Limb (tissue), 2 donors: ENCODE measurements at regions not wholly inside any gene's neighbourhood (a gene's known extent, or its start where the extent isn't known, plus 50 kb on each side); places are given as distances from the start of the nearest gene placed in this dataset.
A peak's percentile ranks its signal among the peaks of the same experiment; 100 is the strongest.

Experiments
- DNase-seq, 2 donors: peaks; one replicate each; pipeline ENCODE4 v3.0.0-alpha.2; 2016; ENCODE audit errors: extremely low spot score in 2 of 2

DNA sequence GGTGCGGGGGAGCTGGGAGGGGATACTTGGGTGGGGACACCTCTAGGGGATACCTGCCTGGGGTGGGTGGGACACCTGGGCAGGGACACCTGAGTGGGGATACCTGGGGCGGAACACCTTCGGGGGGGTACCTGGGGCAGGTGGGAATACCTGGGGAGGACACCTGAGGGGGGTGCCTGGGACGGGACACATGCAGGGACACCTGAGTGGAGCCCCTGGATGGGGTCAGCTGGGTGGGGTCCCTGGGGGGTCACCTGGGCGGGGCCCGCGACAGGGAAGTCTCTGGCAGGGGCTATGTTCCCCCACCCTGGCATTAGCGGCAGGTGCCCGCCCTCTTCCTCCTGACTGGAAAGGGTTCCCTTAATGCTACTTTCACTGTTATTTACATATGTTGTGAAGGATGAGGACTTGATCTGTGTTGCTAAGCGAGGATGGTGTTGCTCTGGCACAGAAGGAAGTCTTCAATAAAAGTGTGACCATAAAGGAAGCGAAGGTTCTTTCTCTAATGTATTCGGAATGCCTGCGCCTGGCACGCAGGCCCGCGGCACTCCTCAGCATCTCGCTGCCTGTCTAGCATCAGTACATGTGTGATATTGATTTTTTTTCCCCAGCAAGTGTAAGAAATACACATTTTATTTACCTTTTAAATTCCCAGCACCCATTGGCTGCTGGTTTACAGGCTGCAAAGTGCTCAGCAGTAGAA, 801.7 kb downstream of the BRD1 start:
- DNase-seq: no peak

DNA sequence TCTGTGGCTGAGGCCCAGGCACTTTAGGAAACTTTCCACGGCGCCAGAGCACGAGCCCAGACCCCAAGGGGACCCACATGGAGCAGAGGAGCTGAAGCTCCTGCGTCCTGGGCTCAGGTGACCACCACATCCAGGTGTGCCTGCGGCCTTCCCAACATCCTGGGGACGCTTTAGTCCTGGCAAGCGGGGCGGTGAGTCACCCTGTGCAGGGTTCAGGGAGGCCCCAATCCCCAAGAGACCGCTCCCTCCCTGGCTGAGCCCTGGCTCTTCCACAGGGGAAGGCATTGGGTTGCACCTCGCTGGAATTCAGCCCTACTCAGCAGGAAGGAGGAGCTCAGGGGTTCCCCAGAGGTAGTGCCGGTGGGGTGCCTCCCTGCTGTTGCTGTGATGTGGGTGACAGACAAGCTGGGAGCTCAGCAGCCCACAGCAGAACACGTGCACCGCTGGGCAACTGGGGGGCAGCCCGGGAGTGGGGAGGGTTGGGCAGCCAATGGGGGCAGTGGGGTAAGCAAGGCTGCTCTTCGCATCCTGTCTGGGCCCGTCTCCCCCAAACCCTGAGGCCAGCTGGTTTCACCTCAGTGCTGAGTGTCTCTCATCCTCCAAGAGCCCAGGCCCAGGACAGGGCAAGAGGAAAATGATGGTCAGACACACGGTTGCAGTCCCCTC, 802.8 kb downstream of the BRD1 start:
- DNase-seq: no peak

- no peak for DNase-seq
Measured at GRCh38 chr22:49023879-49024774, 803.5 kb downstream of the BRD1 start.

DNA sequence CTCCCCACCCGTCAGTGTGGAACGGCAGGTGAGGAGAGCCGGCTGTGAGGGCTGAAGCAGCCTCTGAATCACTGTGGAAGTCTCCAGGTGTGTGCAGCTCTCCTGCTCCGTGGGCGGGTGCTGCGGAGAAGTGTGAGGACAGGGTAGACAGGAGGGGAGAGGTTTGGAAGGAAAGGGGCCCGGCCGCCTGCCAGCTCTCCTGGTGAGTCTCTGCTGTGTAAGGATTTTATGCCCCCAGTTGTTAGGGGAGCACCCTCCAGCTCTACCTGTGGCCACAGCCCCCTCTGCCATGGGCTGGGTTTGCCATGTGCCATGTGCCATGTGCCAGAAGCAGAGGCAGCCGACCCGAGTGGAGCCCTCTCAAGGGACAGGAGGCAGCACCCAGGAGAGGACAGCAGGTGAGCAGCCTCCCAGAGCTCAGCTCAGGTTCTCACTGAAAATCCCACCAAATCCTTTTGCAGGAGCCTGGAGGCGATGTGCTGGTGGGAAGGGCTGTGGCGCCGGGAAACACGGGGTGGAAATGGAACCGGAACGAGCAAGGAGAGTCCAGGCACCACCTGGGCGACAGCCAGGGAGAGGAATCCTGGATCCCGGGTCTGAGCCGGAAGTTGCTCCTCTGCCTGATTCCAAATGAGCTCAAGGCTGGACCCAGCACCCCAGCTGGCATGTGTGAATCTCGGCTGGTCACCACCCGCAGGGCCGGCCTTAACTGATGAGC, 804.4 kb downstream of the BRD1 start:
- no peak for DNase-seq

DNA sequence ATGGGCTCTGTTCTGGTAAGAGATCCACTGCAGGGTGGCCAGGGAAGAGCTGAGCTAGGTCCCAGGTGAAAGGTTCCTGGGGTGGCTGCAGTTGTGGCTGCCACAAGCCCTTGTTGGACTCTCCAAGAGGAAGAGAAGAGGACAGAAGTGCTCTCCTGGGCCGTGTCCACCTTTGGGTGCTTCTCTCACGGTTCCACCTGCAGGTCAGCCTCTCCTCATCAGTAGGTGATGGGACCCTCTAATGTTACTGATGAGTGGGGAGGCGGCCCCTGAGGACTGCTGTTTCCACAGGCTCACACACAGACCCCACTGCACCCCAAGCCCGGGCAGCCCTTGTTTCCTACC, 804.9 kb downstream of the BRD1 start:
- DNase-seq: no peak

- peak in 1 of 2 donors; percentile 23 for DNase-seq
Measured at GRCh38 chr22:49021926-49022815, 805.5 kb downstream of the BRD1 start.

- peak in 1 of 2 donors; percentile 23 for DNase-seq
Measured at GRCh38 chr22:49021131-49021925, 806.3 kb downstream of the BRD1 start.

GRCh38 chr22:49019737-49020713, 807.6 kb downstream of the BRD1 start:
- no peak for DNase-seq

DNA sequence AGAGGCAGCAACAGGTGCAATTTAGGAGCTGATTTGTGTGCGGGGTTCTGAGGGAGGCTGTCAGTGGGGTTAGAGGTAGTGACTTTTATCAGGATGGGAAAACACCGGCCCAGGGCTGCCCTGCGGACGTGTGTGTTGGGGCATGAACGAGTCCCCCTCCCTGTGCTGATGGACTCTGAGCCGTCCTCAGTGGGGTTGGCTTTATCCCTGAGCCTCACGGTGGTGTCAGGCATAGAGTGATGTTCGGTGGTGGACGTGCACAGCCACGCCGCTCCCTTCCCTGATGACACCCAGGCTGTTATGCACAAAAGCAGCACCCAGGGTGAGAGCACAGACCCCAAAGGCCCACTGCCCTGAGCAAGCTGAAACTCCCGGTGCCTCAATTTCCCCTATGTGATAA, 809.1 kb downstream of the BRD1 start:
- DNase-seq: no peak

DNA sequence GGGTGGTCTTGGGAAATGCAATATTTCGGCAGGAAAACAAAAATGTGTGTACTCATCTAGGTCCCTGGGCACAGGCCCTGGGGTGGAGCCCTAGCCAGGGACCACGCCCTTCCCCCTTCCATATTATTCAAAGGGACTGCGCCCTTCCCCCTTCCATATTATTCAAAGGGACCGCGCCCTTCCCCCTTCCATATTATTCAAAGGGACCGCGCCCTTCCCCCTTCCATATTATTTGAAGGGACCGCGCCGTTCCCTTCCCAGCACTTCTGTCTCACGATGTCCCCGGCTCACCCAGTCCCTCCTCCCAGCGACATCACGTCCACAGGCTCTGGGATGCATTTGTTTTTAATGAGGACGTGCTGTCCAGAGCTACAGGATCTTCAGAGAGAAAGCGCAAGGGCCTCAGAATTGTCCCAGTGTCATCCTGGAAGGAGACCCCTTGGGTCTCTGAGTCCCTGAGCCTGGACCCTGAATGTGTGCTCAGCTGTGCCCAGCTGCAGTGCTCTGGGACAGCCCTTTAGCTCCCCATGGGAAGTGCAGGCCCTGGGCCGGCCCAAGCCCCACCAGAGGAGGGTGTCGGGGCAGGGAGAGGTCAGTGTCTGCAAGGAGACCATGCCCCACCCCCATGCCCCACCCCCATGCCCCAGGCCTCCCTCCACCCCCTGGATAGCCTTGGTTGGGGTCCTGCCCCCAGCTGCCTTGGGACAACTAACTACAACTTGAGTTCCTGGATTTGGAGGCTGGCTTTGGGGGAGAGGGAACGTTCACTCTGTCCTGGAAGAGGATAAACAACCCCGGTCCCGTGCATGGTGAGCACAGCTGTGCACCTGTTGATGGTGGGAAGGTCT, 810.0 kb downstream of the BRD1 start:
- DNase-seq: no peak

DNA sequence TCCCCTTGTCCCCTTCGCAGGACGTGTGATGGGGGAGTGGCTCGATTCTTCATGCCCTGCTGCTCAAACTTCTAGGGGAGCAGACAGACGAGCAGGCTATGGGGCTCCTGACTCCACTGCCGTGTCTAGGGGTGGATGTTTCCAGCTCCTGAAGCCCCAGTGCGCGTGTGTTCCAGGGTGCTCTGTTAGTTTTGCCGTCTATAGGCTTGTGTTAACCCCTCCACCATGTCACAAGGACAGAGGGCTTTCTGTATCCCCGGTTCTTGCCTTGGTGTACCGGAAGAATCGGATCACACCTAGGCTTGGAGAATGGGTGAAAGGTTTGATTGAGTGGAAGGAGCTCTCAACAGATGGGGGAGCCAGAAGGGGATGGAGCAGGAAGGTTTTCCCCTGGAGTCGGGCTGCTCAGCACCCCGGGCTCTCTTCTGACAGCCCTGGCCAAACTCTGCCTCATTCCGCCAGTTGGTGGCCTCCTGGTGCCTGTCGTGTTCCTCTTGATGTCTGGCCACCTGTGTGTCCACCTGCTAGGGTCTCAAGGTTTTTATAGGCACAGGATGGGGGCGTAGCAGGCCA, 810.7 kb downstream of the BRD1 start:
- no peak for DNase-seq

GRCh38 chr22:49015993-49016908, 811.4 kb downstream of the BRD1 start:
- no peak for DNase-seq

DNA sequence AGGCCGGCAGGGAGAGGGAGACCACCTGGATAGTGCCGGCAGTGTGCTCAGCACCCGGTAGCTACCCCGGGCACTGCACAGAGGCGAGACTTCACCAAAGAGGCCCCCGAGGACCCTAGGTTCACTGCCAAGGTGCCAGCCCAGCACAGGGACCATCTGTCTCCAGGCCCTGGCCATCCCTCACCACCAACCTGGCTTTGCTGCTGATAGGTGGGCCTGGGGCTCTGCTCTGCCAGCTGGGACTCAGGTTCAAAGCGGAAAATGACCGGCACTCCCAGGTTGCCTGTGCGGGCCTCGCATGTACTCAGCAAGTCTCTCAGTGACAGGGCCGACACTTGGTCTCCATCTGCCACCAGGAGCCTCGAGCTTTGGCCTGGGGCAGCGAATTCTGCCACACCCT, 812.2 kb downstream of the BRD1 start:
- no peak for DNase-seq

- DNase-seq: peak in 1 of 2 donors; percentile 31
Measured at GRCh38 chr22:49014227-49015201, 813.2 kb downstream of the BRD1 start.

DNA sequence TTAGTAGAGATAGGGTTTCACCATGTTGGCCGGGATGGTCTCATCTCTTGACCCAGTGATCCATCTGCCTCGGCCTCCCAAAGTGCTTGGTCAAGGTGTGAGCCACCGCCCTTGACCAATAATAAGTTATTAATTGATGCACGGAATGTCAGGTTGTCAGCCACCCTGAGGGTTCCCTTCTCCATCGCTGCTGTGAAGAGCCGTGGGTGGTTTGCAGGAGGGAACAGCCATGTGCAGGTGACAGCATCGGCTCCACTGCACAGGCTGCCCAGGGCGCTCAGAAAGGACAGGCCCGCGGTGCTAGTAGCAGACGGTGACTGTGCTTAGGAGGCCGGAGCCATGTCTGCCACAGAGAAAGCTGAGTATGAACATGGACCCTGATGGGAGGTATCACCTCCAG, 814.0 kb downstream of the BRD1 start:
- no peak for DNase-seq
